ENCODE measurements at regions not wholly inside any gene's neighbourhood (a gene's known extent, or its start where the extent isn't known, plus 50 kb on each side); places are given as distances from the start of the nearest gene placed in this dataset.

DNA sequence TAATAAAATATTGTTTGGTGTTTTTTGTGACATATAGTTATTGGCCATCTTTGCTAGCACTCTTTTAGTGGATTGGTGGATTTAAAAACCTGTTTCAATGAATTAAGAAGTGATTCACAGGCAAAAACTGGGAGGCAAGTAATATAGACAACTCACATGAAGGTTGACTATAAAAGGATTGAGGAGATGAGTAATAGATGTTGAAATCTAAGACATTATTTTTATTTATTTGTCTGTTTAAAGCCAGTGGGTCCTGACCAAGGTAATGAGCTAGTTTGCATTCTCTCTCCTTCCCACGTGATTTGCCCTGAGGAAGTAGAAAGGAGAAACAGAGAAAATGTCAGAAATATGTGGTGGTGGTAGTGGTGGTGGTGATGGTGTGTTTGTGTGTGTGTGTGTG lies 351.5 kb upstream of the ZP4 start:
- DNase-seq = no peak

DNA sequence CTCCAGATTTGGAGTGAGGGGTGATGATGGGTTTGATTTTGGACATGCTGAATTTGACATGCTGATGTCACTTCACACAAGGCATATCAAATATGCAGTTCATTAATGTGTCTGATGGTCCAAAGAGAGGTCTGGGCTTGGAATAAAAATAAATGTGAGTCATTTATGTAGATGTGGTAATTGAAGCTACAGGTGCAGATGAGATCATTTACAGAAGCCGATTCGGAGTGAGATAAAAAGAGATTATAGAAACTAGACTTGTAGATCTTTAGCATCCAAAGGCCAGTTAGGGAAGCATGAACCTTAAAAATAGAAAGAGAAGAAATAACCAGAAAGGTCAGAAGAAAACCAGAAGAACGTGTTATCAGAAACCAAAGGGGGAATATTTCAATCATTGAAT lies 350.9 kb upstream of the ZP4 start:
- DNase-seq = no peak

DNA sequence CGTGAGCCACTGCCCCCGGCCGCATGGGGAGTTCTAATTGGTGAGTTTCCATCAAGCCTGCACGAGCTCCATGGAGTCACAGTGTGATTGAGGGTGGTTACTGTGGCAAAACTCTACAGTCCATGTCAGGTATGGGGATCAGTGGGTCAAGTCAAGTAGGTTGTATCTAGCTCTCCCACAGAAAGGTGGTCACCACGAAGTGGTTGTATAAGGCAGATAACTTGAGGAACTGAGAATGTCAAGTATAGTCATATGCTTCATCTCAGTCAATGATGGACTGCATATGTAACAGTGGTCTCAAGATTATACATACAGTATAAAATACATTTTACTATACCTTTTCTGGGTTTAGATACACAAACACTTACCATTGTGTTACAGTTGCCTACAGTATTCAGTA lies 348.6 kb upstream of the ZP4 start:
- no peak for DNase-seq

DNA sequence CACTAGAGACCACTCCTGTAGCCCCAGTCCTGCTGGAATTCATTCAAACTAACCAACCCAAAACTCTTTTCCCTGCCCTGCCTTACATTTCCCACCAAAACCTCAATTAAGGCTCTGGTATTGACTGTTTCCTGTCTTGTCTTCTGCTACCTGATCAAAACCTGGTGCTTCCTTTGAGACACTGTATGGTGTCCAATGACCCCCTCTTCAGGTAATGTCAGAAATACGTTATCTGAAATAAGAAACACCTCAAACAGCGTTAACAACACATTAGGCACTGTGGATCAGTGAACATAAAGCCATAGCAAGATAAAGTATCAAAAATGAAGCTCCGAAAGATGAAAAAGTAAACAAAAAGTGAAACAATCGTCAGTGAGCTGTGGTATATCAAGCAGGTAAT lies 343.2 kb upstream of the ZP4 start:
- DNase-seq = no peak

DNA sequence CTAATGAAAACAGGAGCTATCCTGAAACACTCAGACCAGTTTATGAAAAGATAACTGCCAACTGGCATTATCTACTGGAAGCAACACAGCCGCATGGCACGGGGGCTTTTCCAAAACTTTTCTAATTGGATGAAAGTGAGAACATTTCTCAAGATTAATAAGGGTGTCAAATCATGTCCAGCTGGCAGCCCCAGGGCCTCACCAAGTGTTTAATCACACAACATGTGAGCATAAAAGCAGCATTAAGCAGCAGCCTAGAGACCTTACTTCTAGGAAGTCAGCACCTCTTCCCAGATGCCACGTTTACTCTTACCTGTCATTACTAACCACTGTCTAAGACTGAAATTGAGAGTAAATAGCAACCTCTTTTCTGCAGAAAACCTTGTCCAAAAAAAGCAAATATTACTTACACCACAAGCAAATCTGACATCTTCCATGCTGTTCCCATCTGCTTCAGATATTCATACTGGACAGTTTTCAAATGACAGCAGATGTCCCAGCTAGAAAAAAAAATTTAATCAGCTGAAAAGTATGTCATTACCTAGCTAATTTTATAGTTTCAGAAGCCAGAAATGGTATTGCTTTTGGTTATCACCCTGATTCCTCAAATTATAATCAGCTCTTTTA lies 341.5 kb upstream of the ZP4 start:
- DNase-seq = no peak

DNA sequence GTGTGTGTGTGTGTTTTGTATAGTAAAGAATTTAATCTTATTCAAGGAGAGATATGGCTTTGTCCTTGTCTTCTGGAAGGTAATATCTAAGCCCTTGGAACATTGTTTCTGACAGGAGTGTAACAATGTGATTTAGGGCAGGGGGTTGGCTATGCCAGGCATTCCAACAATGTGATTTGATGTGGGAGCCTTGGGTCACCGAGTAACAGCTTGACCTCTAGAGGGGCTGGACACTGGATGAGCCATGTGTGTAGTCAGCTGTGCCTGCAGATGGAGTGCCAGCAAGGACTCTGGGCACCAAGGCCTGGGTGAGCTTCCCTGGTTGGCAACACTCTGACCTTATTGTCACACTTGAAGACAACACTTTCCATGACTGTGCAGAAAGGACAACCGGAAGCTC lies 336.1 kb upstream of the ZP4 start:
- DNase-seq = no peak

DNA sequence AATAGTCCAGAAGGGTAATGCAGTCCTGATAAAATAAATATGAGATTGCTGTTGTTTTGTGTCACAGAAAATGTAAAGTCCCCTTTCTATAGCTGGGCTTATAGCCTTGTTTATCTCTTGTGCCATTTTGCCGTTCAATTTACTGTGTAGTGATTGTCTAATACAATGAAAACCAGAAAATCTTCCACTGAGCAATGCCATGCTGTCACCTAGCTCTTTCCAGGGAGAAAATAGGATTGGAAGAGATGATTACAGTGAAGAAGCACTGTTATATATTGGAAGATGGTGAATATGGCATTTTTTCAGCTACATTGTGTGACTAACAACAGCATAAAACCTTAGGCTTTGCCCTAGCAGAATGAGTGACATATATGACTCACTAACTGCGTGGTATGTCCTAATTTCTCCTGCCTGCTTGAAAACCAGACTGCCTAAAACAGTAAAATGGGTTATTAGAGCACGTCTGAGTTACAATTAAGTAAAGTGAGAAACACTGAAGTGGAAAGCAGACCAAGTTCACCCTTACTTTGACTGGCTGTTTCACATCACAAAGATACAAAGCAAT lies 332.4 kb upstream of the ZP4 start:
- no peak for DNase-seq

DNA sequence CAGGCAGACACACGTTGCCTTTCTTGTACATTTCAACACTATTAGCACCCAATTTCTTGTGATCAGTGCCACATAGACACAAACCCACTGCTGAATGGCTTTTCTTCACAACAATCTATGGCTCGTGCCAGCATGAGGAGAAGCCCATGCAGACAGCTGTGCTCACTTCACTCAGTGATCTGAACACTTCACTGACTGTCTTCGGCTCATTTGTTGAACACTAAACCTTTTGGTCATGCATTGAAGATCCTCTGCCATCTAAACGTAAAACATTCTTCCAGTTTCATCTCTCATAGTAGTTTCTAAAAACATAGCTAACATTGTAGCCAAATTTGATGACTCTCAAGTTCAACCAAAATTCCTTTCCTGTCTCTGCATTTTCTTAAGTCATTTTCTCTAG lies 331.0 kb upstream of the ZP4 start:
- DNase-seq = no peak

DNA sequence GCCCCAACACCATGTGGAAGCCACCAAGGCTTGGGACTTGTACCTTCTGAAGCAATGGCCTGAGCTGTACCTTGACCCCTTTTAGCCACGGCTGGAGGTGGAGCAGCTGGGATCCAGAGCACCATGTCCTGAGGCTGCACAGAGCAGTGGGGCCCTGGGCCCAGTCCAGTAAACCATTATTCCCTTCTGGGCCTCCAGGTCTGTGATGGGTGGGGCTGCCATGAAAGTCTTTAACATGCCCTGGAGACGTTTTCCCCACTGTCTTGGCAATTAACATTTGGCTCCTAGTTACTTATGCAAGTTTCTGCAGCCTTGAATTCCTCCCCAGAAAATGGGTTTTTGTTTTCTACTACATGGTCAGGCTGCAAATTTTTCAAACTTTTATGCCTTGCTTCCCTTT lies 323.7 kb upstream of the ZP4 start:
- DNase-seq = no peak

DNA sequence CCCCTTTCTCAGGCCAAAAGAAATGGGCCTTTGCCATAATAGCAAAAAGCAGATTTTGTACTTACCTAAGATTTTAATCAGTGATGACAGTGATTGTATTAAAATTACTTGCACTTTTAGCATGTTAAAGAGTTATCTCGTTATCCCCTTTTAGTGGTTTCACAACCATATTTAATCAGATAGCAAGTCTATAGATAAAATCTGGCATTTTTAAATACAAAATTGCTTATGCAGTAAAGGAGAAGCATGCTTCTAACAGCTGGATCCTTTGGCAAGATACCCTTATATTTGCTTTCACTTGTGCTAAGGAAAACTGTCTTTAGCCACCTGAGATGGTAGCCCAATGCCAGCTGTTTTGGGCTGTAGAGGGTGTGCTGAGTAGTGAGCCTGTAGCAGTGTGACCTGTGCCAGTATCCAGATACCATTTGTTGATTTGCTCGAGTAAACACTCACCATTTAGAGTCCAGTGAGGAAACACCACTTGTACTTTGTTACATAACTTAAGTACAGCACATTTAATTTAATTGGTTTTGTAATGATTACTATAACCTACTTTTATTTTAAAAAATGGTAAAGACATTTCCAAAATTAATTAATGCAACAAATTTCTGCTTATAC lies 314.4 kb upstream of the ZP4 start:
- DNase-seq = no peak

DNA sequence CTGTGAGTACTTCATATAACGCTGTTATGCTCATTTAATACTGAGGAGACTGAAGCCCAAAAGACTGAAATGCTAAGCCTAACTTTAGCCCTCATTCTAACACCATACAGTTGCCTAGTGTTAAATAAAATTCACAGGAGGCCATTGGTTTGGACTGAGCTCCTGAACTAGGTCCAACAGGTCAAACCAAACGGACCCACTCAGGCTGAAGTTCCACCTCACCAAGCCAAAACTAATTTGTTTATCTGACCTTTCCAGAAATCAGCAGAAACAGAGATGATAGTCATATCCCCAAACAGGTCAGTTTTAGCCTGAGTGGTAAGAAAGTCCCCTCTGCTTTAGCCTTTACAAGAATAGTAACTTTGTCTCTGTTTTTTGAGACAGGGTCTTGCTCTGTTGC lies 311.3 kb upstream of the ZP4 start:
- DNase-seq = no peak

DNA sequence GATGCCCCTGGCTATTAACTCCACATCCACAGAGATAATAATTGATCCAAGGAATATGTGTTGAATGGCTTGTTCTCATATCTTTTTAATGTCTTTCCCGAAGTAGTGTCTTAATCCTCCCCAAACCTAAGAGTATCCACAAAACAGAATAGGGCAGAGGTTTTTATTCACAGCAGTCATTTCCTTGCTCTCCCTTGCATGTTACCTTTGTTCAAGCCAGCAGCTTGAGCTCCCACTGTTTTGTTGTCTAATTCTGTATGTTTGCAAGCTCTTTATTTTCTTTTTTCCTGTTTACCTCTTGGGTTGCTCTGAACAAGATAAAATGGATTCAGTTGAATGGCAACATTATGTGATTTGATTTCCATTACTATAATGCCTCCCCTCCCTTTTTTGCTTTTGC lies 308.6 kb upstream of the ZP4 start:
- no peak for DNase-seq

DNA sequence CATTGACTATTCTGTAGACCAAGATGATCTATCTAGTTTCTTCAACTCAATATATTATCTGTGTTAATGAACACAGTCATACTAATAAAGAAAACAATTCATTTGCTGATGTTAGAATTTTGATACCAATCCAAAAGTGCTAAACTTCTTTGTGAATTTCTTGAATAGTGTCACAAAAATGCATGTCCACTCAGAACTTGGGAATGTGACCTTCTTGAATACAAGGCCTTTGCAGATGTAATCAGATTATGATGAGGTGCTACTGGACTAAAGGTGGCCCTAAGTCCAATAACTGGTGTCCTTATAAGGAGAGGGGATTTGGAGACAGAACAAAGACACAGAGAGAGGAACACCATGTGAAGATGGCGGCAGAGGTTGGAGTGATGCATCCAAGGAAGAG lies 305.8 kb upstream of the ZP4 start:
- no peak for DNase-seq

DNA sequence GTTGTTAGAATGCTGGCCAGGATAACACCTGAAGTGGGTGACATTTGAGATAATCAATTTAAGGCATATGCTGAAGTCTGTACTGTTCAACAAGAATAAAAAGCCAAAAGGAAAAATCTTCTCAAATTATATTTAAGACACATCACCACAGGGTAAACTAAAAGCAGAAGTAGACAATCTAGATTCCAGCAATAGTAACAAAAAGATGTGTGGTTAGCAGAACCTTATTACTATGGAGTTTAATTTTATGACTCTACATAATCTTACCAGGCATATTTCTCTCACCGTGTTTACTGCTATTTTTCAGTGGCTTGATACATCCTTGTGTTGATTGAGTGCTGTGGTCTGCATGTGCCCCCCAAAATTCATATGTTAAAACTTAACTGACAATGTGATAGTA lies 300.4 kb upstream of the ZP4 start:
- no peak for DNase-seq

DNA sequence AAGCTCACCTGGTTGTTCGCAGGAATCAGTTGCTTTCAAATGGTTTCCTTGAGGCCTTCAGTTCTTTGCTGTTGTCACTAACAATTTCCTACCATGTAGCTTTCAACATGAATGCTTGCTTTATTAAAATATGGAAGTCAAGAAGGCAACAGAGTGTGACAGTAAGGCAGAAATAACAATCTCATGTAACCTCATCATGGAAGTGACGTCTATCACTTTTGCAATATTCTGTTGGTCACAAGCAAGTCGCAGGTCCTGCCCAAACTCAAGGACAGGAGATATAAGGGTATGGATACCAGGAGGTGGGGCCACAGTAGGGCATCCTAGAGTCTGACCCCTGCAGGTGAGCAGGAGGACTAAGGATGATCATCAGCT lies 296.8 kb upstream of the ZP4 start:
- DNase-seq = no peak

DNA sequence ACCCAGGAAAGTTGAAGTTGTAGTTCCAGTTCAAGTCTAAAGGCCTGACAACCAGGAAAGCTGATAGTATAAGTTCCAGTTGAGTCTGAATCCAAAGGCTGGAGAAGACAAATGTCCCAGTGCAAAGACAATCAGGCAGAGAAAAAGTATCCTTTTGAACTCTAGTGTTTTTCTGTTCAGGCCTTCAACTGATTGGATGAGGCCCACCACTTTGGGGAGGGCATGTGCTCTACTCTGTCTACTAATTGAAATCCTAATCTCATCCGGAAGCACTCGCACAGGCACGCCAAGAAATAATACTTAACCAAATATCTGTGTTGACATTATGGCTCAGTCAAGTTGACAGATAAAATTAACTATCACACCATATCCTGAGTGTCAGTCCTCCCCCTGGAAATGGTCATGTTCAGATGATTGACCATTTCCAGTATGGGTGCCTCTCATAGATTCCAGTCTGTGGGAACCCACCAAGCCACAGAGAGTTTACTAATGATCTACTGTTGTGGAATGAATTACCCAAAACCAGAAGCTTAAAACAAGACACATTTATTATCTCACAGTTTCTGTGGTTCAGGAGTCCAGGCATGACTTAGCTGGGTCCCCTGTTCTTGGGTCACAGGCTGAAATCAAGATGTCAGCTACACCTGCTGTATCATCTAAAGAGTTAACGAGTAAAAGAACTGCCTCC lies 296.3 kb upstream of the ZP4 start:
- DNase-seq = no peak

DNA sequence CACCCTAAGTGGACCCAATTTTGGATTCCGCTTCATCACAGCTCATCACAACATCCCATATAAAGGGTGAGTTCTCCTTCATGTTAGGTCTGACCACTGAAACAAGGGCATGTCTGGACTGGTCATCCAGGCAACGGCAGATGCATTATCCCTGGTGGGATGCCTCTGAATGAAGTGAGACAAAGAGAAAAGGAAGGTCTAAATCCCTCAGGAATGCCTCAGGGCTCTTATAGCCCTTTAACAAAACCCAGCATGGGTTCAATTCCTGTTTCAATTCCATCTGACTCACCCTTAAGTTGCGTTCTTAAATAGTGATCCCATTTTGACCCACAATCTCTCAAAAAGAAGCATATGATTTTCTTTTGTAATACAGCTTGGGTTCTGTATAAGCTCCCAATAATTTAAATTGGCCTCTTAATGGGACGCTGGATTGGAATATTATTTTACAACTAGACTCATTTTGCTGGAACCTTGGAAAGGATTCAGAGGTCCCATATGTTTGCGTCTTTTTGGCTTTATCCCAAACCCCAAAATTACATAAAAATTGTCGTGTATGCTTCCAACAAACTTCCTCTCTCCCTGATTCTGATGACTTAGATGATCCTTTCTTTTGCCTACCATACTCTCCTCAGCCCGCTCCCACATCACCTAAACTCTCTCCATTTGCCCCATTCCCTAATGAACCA lies 287.4 kb upstream of the ZP4 start:
- DNase-seq = no peak

DNA sequence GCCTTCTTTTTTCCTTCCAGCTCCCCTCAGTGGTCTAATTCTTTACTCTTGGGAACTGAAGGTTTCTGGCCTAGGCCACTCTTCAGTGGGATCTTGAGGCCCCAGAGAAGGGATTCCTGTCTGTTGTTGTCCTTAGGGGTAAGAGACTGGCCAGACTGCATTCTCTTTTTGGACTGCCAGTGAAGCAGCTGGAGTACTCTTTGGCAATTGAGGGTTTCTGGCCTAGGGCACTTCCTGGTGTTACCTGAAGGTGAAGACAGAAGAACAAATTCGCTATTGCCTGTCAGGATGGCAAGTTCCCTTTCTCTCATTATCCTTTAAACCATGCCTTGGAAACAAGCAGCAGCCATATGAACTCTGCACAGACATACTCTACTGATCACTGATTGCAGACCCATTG lies 286.6 kb upstream of the ZP4 start:
- no peak for DNase-seq

DNA sequence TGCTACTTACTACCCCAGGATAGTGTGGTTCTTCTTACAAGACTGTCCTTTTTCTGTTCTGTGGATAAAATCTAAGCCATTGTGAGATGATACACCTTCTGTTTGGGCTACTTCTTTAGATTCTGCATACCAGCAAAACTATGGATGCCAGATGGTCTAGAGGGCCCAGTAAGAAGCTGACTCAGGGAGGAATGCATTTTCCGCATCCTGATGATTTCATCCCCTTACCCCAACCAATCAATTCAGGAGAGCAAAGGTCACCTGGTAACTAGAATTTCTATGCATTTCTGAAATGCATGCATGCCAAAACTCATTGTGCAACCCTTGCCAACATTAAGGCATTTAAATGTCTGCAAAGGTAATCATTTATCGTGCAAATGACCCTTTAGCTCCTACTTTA lies 285.7 kb upstream of the ZP4 start:
- no peak for DNase-seq

DNA sequence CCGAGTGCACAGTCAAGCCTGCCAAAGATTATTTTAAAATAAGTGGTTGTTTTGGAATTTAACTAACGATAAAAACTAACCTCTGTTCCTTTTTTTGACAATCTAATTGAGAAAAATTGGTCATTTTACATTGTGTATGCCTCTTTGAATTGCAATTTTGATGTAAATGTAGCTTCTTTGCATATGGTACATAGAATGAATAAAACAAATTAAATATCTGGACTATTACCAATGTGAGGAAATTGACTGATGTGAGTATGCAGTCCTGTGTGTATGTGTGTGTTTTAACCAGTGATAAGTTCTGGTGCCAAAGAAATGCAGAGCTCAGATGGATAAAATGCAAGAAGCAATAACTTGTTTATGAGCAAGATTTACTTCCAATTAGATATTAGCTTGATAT lies 281.3 kb upstream of the ZP4 start:
- no peak for DNase-seq

DNA sequence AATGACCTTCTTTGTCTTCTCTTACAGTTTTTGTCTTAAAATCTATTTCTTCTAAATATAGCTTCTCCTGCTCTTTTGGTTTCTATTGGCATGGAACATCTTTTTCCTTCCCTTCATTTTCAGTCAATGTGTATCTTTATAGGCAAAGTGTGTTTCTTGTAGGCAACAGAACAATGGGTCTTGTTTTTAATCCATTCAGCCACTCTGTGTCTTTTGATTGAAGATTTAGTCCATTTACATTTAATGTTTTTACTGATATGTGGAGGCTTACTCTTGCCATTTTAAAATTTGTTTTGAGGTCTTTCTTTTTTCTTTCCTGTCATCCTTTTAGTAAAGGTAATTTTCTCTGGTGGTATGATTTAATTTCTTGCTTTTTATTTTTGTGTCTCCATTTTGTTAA lies 271.2 kb upstream of the ZP4 start:
- DNase-seq = no peak

DNA sequence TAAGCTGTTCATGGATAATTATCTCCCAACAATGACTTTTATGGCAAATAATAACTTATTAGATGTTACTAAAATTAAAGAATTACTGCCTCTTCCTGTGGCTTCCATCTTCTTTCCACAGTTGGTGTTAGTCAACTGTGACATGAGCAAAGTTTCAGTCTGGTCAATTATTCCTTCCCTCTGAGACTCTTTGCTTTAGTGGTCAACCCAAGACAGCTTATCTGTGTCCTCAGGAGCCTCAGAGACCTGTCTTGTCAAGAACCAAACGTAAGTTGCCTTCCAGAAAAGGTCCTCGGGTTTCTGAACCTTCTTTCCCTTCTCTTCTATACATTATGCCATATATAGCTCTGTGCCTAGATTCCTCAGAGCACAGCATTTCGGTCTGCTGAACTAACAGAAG lies 263.2 kb upstream of the ZP4 start:
- DNase-seq = no peak

DNA sequence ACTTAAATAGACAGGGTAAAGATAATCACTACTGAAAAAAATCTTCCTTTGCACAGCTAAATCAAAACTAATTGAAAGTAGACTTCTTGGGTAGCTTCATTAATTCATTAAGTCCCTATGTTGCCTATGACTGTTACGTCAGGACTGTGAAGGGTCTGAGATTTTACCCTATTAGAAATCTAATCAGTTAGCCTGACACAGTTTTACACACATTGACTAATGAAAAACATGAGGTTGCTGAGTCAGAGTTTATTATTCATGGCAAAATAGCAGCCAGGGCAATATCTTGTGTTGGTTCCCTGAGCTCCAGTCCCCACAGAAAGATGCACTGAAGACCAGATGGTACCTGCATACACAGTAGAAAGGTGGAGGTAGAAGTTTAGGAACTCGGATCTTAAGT lies 262.5 kb upstream of the ZP4 start:
- DNase-seq = no peak

DNA sequence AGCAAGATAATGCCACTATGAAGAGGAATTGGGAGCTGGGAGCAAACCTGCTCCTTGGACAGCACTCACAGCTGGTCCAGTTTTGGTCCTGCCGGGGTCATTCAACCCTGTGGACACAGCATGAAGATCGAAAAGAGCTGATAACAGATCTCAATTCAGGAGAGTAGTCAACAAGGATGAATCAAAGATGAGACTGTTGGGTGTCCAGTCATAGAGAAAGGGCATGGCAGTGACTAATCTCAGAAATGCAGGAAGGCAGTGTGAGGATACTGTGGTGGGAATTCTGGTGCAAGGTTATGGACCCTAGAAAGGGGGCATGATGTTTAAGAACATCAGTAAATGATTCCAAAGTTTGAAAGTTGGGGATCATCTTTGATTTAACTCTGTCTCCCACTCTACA lies 261.4 kb upstream of the ZP4 start:
- no peak for DNase-seq

Measured in GF-D8 (cell line).